Stimulated activated CD4-positive, alpha-beta T cell treated with anti-CD3 and anti-CD28 coated beads, Interleukin-4, amount 100 ng/mL, for 24 hours (primary cell): ENCODE measurements at regions not wholly inside any gene's neighbourhood (a gene's known extent, or its start where the extent isn't known, plus 50 kb on each side); places are given as distances from the start of the nearest gene placed in this dataset.
A peak's percentile ranks its signal among the peaks of the same experiment; 100 is the strongest.

Source experiments
- DNase-seq: peaks from one replicate; pipeline ENCODE4 v3.0.0-alpha.2; 2020

- no peak for DNase-seq
Observed at GRCh38 chr12:130263025-130263424, 74.7 kb upstream of the PIWIL1 start.

GRCh38 chr12:130263996-130264395, 73.7 kb upstream of the PIWIL1 start:
- DNase-seq = no peak

GRCh38 chr12:130266751-130267150, 70.9 kb upstream of the PIWIL1 start:
- no peak for DNase-seq

GRCh38 chr12:130280231-130280630, 57.5 kb upstream of the PIWIL1 start:
- DNase-seq = no peak

GRCh38 chr12:130280742-130281141, 56.9 kb upstream of the PIWIL1 start:
- DNase-seq = no peak

- peak; percentile 13 for DNase-seq
Observed at GRCh38 chr12:130281153-130281799, 56.4 kb upstream of the PIWIL1 start.

GRCh38 chr12:130286041-130286440, 51.6 kb upstream of the PIWIL1 start:
- DNase-seq = no peak

- DNase-seq = no peak
Observed at GRCh38 chr12:130286741-130287440, 50.8 kb upstream of the PIWIL1 start.
